Stimulated activated CD4-positive, alpha-beta T cell treated with anti-CD3 and anti-CD28 coated beads, Interleukin-1b, Interleukin-23, amount 100 ng/mL, for 24 hours (primary cell): ENCODE measurements at regions not wholly inside any gene's neighbourhood (a gene's known extent, or its start where the extent isn't known, plus 50 kb on each side); places are given as distances from the start of the nearest gene placed in this dataset.
"Not testable (repeated sequence)": the region's sequence is repeated elsewhere in the genome, so short reads cannot be mapped to it uniquely, and the experiment has no call there.

Experiments
- DNase-seq, 4 experiments: peaks; one replicate each; pipeline ENCODE4 v3.0.0-alpha.2; 2020; ENCODE audit warnings: low read depth in 4 of 4, low spot score in 1 of 4

- DNase-seq = no peak
These were observed 73.2 kb upstream of the GADD45A start for GRCh38 chr1:67611846-67612245.

- no peak for DNase-seq
These were observed 72.2 kb upstream of the GADD45A start for GRCh38 chr1:67612788-67613241.

- DNase-seq = not testable (repeated sequence)
These were observed 71.5 kb upstream of the GADD45A start for GRCh38 chr1:67613479-67613878.

GRCh38 chr1:67614511-67614934 lies 70.5 kb upstream of the GADD45A start:
- DNase-seq = no peak

- no peak for DNase-seq
These were observed 69.1 kb upstream of the GADD45A start for GRCh38 chr1:67615886-67616285.

- no peak for DNase-seq
These were observed 68.5 kb upstream of the GADD45A start for GRCh38 chr1:67616394-67616985.

- no peak for DNase-seq
These were observed 66.5 kb upstream of the GADD45A start for GRCh38 chr1:67618285-67619018.

GRCh38 chr1:67619080-67619479 lies 65.9 kb upstream of the GADD45A start:
- no peak for DNase-seq

GRCh38 chr1:67623906-67624305 lies 61.1 kb upstream of the GADD45A start:
- DNase-seq = no peak

GRCh38 chr1:67624680-67625079 lies 60.3 kb upstream of the GADD45A start:
- DNase-seq = no peak

GRCh38 chr1:67626090-67626860 lies 58.7 kb upstream of the GADD45A start:
- DNase-seq = no peak

GRCh38 chr1:67626861-67627235 lies 58.2 kb upstream of the GADD45A start:
- DNase-seq = no peak

GRCh38 chr1:67627336-67627735 lies 57.7 kb upstream of the GADD45A start:
- DNase-seq = no peak

- DNase-seq = no peak
These were observed 57.1 kb upstream of the GADD45A start for GRCh38 chr1:67627906-67628305.

- DNase-seq = no peak
These were observed 55.5 kb upstream of the GADD45A start for GRCh38 chr1:67629370-67630075.

GRCh38 chr1:67630438-67631045 lies 54.5 kb upstream of the GADD45A start:
- no peak for DNase-seq

GRCh38 chr1:67632356-67632755 lies 52.6 kb upstream of the GADD45A start:
- DNase-seq = no peak

- no peak for DNase-seq
These were observed 52.0 kb upstream of the GADD45A start for GRCh38 chr1:67632811-67633655.

GRCh38 chr1:67634396-67634935 lies 50.5 kb upstream of the GADD45A start:
- DNase-seq = no peak
